OCI-LY1 (cell line): ENCODE measurements at regions not wholly inside any gene's neighbourhood (a gene's known extent, or its start where the extent isn't known, plus 50 kb on each side); places are given as distances from the start of the nearest gene placed in this dataset.

Experiments used
- H2AFZ ChIP-seq: fragments of 200-600 bp; sonication (generic), shearing (Covaris generic); 2 replicates; pipeline ENCODE4 v1.6.0; 2014; ENCODE audit warnings: antibody characterized with exemption, mild to moderate bottlenecking, low read length
- H3F3A ChIP-seq: fragments of 200-600 bp; sonication (generic), shearing (Covaris generic); 2 replicates; pipeline ENCODE4 v1.6.0; 2014; ENCODE audit warnings: mild to moderate bottlenecking, antibody characterized with exemption, low read length, moderate library complexity; ENCODE audit not compliant: insufficient read depth
- H3K27ac ChIP-seq: fragments of 200-600 bp; sonication (generic); 2 replicates; pipeline ENCODE4 v1.5.1; 2014; ENCODE audit warnings: low read length, mixed run types, mild to moderate bottlenecking, low read depth; ENCODE audit not compliant: poor library complexity, severe bottlenecking
- H3K27me3 ChIP-seq: fragments of 200-600 bp; sonication (generic); 2 replicates; pipeline ENCODE4 v1.6.0; 2014; ENCODE audit warnings: antibody characterized with exemption, mild to moderate bottlenecking, low read length, moderate library complexity; ENCODE audit not compliant: insufficient read depth
- H3K36me3 ChIP-seq: fragments of 200-600 bp; sonication (generic); 2 replicates; pipeline ENCODE4 v1.6.1; 2014; ENCODE audit warnings: mild to moderate bottlenecking, antibody characterized with exemption, low read length, moderate library complexity, mixed read lengths; ENCODE audit not compliant: insufficient read depth
- H3K4me1 ChIP-seq: fragments of 200-600 bp; sonication (generic); 2 replicates; pipeline ENCODE4 v1.5.1; 2014; ENCODE audit warnings: mild to moderate bottlenecking, low read length, moderate library complexity; ENCODE audit not compliant: insufficient read depth, severe bottlenecking
- H3K4me2 ChIP-seq: fragments of 200-600 bp; sonication (generic), shearing (Covaris generic); 2 replicates; pipeline ENCODE4 v1.6.1; 2014; ENCODE audit warnings: low read length
- H3K4me3 ChIP-seq: fragments of 200-600 bp; sonication (generic); 2 replicates; pipeline ENCODE4 v1.5.1; 2014; ENCODE audit warnings: low read length, low read depth, mild to moderate bottlenecking, mixed read lengths; ENCODE audit not compliant: poor library complexity, severe bottlenecking
- H3K79me2 ChIP-seq: fragments of 200-600 bp; shearing (Covaris generic); 2 replicates; pipeline ENCODE4 v1.6.1; 2016; ENCODE audit warnings: mixed run types, low read length, mixed read lengths; ENCODE audit not compliant: insufficient read depth
- H3K9ac ChIP-seq: fragments of 200-600 bp; sonication (generic), shearing (Covaris generic); 2 replicates; pipeline ENCODE4 v1.6.1; 2014; ENCODE audit warnings: mild to moderate bottlenecking, low read length, mixed read lengths
- H3K9me2 ChIP-seq: fragments of 200-600 bp; sonication (generic), shearing (Covaris generic); 2 replicates; pipeline ENCODE4 v1.6.1; 2014; ENCODE audit warnings: low read depth, mild to moderate bottlenecking, low read length, mixed read lengths
- H3K9me3 ChIP-seq: fragments of 200-600 bp; shearing (Covaris generic); 2 replicates; pipeline ENCODE4 v1.6.1; 2014; ENCODE audit warnings: low read length, mixed read lengths
- H4K20me1 ChIP-seq: fragments of 200-600 bp; sonication (generic), shearing (Covaris generic); 2 replicates; pipeline ENCODE4 v1.6.0; 2016; ENCODE audit warnings: mild to moderate bottlenecking, low read length; ENCODE audit not compliant: insufficient read depth
- CTCF ChIP-seq: fragments of 200-600 bp; sonication (generic), shearing (Covaris generic); IDR thresholded peaks from 2 replicates; pipeline ENCODE4 v1.5.1; 2017; ENCODE audit warnings: mild to moderate bottlenecking, antibody characterized with exemption, low read length, moderate library complexity, mixed read lengths
- EZH2 ChIP-seq: fragments of 200-600 bp; sonication (generic), shearing (Covaris generic); IDR thresholded peaks from 2 replicates; pipeline ENCODE4 v1.8.0; 2017; ENCODE audit warnings: borderline replicate concordance, mixed run types, mild to moderate bottlenecking, antibody characterized with exemption, low read length, moderate library complexity, mixed read lengths

GRCh38 chr20:7708112-7708511 is 232.1 kb downstream of the HAO1 start:
- no peak overlapping the region for H3K4me2 ChIP-seq
- 0 out of 2 replicates have a peak, but pooled peaks cover 5% of the 10 kb centered on the region for H3K27me3 ChIP-seq
- no peaks in the 10 kb centered on the region for H3K36me3 ChIP-seq
- H3K27ac ChIP-seq: no peak overlapping the region
- no peak overlapping the region for H2AFZ ChIP-seq
- H3F3A ChIP-seq: no peaks in the 10 kb centered on the region
- TF ChIP-seq CTCF: no peak
- no peak for TF ChIP-seq EZH2
- no peaks in the 10 kb centered on the region for H4K20me1 ChIP-seq
- no peaks in the 10 kb centered on the region for H3K9me3 ChIP-seq
- no peaks in the 10 kb centered on the region for H3K9me2 ChIP-seq
- H3K4me3 ChIP-seq: no peak overlapping the region
- no peaks in the 10 kb centered on the region for H3K4me1 ChIP-seq
- H3K9ac ChIP-seq: no peak overlapping the region
- no peaks in the 10 kb centered on the region for H3K79me2 ChIP-seq

- Histone ChIP-seq H3K9me3 (no peaks in the 10 kb centered on the region), H3K27me3 (0 out of 2 replicates have a peak, but pooled peaks cover 5% of the 10 kb centered on the region), H3K4me2 (no peak overlapping the region), H2AFZ (no peak overlapping the region), H4K20me1 (no peaks in the 10 kb centered on the region), H3K36me3 (no peaks in the 10 kb centered on the region), H3K4me1 (no peaks in the 10 kb centered on the region), H3K27ac (no peak overlapping the region), H3K9me2 (no peaks in the 10 kb centered on the region), H3K4me3 (no peak overlapping the region), H3F3A (no peaks in the 10 kb centered on the region), H3K79me2 (no peaks in the 10 kb centered on the region), H3K9ac (no peak overlapping the region)
- TF ChIP-seq EZH2 (no peak), CTCF (no peak)
Observed at GRCh38 chr20:7708782-7709181, 231.5 kb downstream of the HAO1 start.

- H2AFZ ChIP-seq: no peak overlapping the region
- H3K27ac ChIP-seq: no peak overlapping the region
- H3K9ac ChIP-seq: no peak overlapping the region
- H3K4me1 ChIP-seq: no peaks in the 10 kb centered on the region
- no peak for TF ChIP-seq CTCF
- TF ChIP-seq EZH2: no peak
- no peaks in the 10 kb centered on the region for H3K79me2 ChIP-seq
- H3K36me3 ChIP-seq: no peaks in the 10 kb centered on the region
- no peaks in the 10 kb centered on the region for H3F3A ChIP-seq
- no peaks in the 10 kb centered on the region for H3K9me2 ChIP-seq
- no peak overlapping the region for H3K4me3 ChIP-seq
- no peaks in the 10 kb centered on the region for H3K9me3 ChIP-seq
- H3K27me3 ChIP-seq: 0 out of 2 replicates have a peak, but pooled peaks cover 5% of the 10 kb centered on the region
- no peak overlapping the region for H3K4me2 ChIP-seq
- no peaks in the 10 kb centered on the region for H4K20me1 ChIP-seq
Observed at GRCh38 chr20:7710440-7710839, 229.8 kb downstream of the HAO1 start.
